GM12864 (cell line): ENCODE measurements at regions not wholly inside any gene's neighbourhood (a gene's known extent, or its start where the extent isn't known, plus 50 kb on each side); places are given as distances from the start of the nearest gene placed in this dataset.
"Not testable (repeated sequence)": the region's sequence is repeated elsewhere in the genome, so short reads cannot be mapped to it uniquely, and the experiment has no call there.

ENCODE experiments used
- DNase-seq: peaks from one replicate; pipeline ENCODE4 v3.0.0-alpha.2; 2011; ENCODE audit warnings: low read depth
- H3K4me3 ChIP-seq: 2 replicates; pipeline ENCODE4 v1.5.1; 2011; ENCODE audit warnings: mild to moderate bottlenecking, low read depth, low read length, control low read depth
- TF ChIP-seq, protein P1 (sequence below): IDR thresholded peaks from 2 replicates; pipeline ENCODE4 v1.5.1; 2011; ENCODE audit warnings: low read depth, mild to moderate bottlenecking, moderate library complexity, low read length, control low read depth, inconsistent platforms; ENCODE audit errors: missing control alignments

GRCh38 chr11:43164831-43165230, 147.0 kb upstream of the API5 start:
- TF ChIP-seq, protein P1, sequence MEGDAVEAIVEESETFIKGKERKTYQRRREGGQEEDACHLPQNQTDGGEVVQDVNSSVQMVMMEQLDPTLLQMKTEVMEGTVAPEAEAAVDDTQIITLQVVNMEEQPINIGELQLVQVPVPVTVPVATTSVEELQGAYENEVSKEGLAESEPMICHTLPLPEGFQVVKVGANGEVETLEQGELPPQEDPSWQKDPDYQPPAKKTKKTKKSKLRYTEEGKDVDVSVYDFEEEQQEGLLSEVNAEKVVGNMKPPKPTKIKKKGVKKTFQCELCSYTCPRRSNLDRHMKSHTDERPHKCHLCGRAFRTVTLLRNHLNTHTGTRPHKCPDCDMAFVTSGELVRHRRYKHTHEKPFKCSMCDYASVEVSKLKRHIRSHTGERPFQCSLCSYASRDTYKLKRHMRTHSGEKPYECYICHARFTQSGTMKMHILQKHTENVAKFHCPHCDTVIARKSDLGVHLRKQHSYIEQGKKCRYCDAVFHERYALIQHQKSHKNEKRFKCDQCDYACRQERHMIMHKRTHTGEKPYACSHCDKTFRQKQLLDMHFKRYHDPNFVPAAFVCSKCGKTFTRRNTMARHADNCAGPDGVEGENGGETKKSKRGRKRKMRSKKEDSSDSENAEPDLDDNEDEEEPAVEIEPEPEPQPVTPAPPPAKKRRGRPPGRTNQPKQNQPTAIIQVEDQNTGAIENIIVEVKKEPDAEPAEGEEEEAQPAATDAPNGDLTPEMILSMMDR: no peak
- no peak for DNase-seq
- H3K4me3 ChIP-seq: no peak overlapping the region

- H3K4me3 ChIP-seq, DNase-seq: not testable (repeated sequence)
- TF ChIP-seq, protein P1: peak; percentile 34
Observed at GRCh38 chr11:43165393-43165792, 146.4 kb upstream of the API5 start.

GRCh38 chr11:43168241-43168640, 143.6 kb upstream of the API5 start:
- DNase-seq, H3K4me3 ChIP-seq: not testable (repeated sequence)

- TF ChIP-seq, protein P1: no peak
- H3K4me3 ChIP-seq: no peak overlapping the region
- DNase-seq: no peak
Observed at GRCh38 chr11:43172477-43172876, 139.3 kb upstream of the API5 start.

DNA sequence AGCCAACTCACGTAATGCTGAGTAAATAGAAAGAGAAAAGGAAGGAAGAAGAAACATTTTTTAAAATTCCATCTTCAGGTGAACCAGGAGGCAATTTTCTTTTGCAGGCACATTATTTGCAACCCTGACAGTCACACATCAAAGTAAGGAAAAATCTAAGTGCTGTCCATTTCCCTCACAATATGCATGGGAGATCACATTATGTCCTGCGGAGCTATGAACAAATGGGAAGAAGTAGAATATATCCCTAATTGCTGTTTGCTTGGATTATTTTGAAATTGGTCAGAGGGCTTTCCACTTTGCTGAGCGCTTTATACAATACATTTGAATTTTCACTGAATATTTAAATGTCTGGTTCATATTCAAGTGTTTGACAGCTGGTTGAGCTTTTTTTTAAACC, 133.8 kb upstream of the API5 start:
- TF ChIP-seq, protein P1: no peak
- DNase-seq: no peak
- H3K4me3 ChIP-seq: no peak overlapping the region

- not testable (repeated sequence) for H3K4me3 ChIP-seq, DNase-seq
Observed at GRCh38 chr11:43194459-43194858, 117.3 kb upstream of the API5 start.

DNA sequence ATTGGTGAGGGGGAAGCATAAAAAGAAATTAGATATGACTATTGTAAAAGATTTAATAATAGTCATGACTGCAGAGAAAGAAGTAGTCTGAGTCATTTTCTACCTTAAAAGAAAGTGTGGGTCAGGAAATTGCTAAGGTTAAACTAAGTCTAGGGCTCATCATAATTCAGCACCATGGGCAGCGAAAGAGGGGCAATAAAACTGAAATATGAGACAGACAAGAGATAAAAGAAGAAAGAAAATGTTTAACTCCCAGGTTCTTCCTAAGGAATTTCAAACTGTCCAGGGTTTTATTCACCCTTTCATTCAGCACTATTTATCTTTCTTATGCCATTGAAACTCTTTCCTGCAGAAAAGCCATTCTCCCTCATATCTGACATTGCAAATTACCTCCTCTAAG, 114.4 kb upstream of the API5 start:
- DNase-seq: no peak
- TF ChIP-seq, protein P1: no peak
- H3K4me3 ChIP-seq: no peak overlapping the region

DNA sequence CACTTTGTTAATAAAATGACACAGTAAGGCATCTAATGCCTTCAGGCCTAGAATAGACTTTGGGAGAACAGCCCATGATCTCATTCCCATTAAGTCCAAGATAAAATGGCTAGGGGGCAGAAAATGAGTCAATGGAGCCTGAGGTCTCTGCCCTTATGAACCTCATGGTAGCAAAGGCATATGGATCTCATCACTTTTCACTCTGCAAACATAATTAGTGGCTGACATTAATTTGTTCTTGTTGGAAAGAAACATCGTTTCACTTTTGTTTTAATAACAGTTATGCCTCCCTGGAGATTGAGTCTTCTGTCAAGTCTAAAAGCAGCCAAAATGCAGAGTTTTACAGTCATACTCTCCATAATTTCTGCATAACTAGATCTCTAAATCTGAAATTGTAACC, 111.8 kb upstream of the API5 start:
- H3K4me3 ChIP-seq: no peak overlapping the region
- TF ChIP-seq, protein P1: no peak
- DNase-seq: no peak
